VCaP (cell line): ENCODE measurements at regions not wholly inside any gene's neighbourhood (a gene's known extent, or its start where the extent isn't known, plus 50 kb on each side); places are given as distances from the start of the nearest gene placed in this dataset.
A peak's percentile ranks its signal among the peaks of the same experiment; 100 is the strongest.
"Not testable (repeated sequence)": the region's sequence is repeated elsewhere in the genome, so short reads cannot be mapped to it uniquely, and the experiment has no call there.

Experiments
- H3K27ac ChIP-seq: fragments of 450-650 bp; 2 replicates; pipeline ENCODE4 v1.5.1; 2017
- CTCF ChIP-seq: fragments of 450-650 bp; conservative IDR thresholded peaks from 2 replicates; pipeline ENCODE4 v1.5.1; 2017; ENCODE audit warnings: mild to moderate bottlenecking, moderate library complexity

- TF ChIP-seq CTCF, result peak; percentile 86
- H3K27ac ChIP-seq, result no peak overlapping the region
Measured at GRCh38 chr13:89066868-89067466, 1395.8 kb downstream of the SLITRK5 start.

- no peak for TF ChIP-seq CTCF
- no peak overlapping the region for H3K27ac ChIP-seq
Measured at GRCh38 chr13:89072979-89073378, 1401.8 kb downstream of the SLITRK5 start.

GRCh38 chr13:89076622-89077021, 1405.5 kb downstream of the SLITRK5 start:
- TF ChIP-seq CTCF, result no peak

GRCh38 chr13:89082623-89083022, 1411.5 kb downstream of the SLITRK5 start:
- TF ChIP-seq CTCF, result no peak
- no peak overlapping the region for H3K27ac ChIP-seq

More at GRCh38 chr13:89076622-89077021, 1405.5 kb downstream of the SLITRK5 start:
- H3K27ac ChIP-seq, result no peak overlapping the region

- H3K27ac ChIP-seq, result not testable (repeated sequence)
Measured at GRCh38 chr13:89088107-89088506, 1416.9 kb downstream of the SLITRK5 start.

GRCh38 chr13:89097994-89098393, 1426.8 kb downstream of the SLITRK5 start:
- no peak for TF ChIP-seq CTCF
- no peak overlapping the region for H3K27ac ChIP-seq

- no peak overlapping the region for H3K27ac ChIP-seq
- TF ChIP-seq CTCF, result no peak
Measured at GRCh38 chr13:89113744-89114143, 1442.6 kb downstream of the SLITRK5 start.

GRCh38 chr13:89115307-89115706, 1444.1 kb downstream of the SLITRK5 start:
- peak; percentile 25; the same call in 1 of the 2 replicates for TF ChIP-seq CTCF
- no peak overlapping the region for H3K27ac ChIP-seq
